Glutamatergic neuron (in vitro differentiated cells): ENCODE measurements at regions not wholly inside any gene's neighbourhood (a gene's known extent, or its start where the extent isn't known, plus 50 kb on each side); places are given as distances from the start of the nearest gene placed in this dataset.
"Not testable (repeated sequence)": the region's sequence is repeated elsewhere in the genome, so short reads cannot be mapped to it uniquely, and the experiment has no call there.

Experiments used
- DNase-seq: peaks from one replicate; pipeline ENCODE4 v3.0.0; 2022
- H3K27ac Mint-ChIP-seq: one replicate; pipeline ENCODE4 v1.8.0; 2020; ENCODE audit warnings: mild to moderate bottlenecking, mixed read lengths, inconsistent platforms; ENCODE audit not compliant: unreplicated experiment
- H3K27me3 Mint-ChIP-seq: one replicate; pipeline ENCODE4 v1.8.0; 2020; ENCODE audit warnings: mild to moderate bottlenecking, moderate library complexity, mixed read lengths, inconsistent platforms; ENCODE audit not compliant: unreplicated experiment
- H3K36me3 Mint-ChIP-seq: one replicate; pipeline ENCODE4 v1.8.0; 2020; ENCODE audit warnings: mild to moderate bottlenecking, mixed read lengths, inconsistent platforms; ENCODE audit not compliant: unreplicated experiment
- H3K4me1 Mint-ChIP-seq: one replicate; pipeline ENCODE4 v1.8.0; 2020; ENCODE audit warnings: mild to moderate bottlenecking, low read depth, mixed read lengths, inconsistent platforms; ENCODE audit not compliant: unreplicated experiment
- H3K4me3 Mint-ChIP-seq: one replicate; pipeline ENCODE4 v1.8.0; 2020; ENCODE audit warnings: mild to moderate bottlenecking, mixed read lengths, inconsistent platforms; ENCODE audit not compliant: unreplicated experiment
- H3K9me3 Mint-ChIP-seq: one replicate; pipeline ENCODE4 v1.8.0; 2020; ENCODE audit warnings: mild to moderate bottlenecking, moderate library complexity, mixed read lengths, inconsistent platforms; ENCODE audit not compliant: unreplicated experiment
- CTCF ChIP-seq: fragments of 200-600 bp; sonication (generic); IDR thresholded peaks from one replicate; pipeline ENCODE4 v1.5.0; 2021; ENCODE audit not compliant: partially characterized antibody, unreplicated experiment

- DNase-seq, result no peak
- H3K4me3 Mint-ChIP-seq, result no peak overlapping the region
- no peaks in the 10 kb centered on the region for H3K4me1 Mint-ChIP-seq
- no peak overlapping the region for H3K27ac Mint-ChIP-seq
- peaks cover 2% of the 10 kb centered on the region for H3K27me3 Mint-ChIP-seq
- TF ChIP-seq CTCF, result no peak
- peaks cover 16% of the 10 kb centered on the region for H3K36me3 Mint-ChIP-seq
- peaks cover 2% of the 10 kb centered on the region for H3K9me3 Mint-ChIP-seq
Measured at GRCh38 chr6:4336084-4336483, 200.7 kb upstream of the ECI2 start.

DNA sequence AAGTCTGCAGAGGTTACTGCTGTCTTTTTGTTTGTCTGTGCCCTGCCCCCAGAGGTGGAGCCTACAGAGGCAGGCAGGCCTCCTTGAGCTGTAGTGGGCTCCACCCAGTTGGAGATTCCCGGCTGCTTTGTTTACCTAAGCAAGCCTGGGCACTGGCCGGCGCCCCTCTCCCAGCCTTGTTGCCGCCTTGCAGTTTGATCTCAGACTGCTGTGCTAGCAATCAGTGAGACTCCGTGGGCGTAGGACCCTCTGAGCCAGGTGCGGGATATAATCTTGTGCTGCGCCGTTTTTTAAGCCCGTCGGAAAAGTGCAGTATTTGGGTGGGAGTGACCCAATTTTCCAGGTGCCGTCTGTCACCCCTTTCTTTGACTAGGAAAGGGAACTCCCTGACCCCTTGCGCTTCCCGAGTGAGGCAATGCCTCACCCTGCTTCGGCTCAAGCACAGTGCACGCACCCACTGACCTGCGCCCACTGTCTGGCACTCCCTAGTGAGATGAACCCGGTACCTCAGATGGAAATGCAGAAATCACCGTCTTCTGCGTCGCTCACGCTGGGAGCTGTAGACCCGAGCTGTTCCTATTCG, 198.9 kb upstream of the ECI2 start:
- not testable (repeated sequence) for H3K27ac Mint-ChIP-seq, H3K4me1 Mint-ChIP-seq, DNase-seq, H3K36me3 Mint-ChIP-seq, H3K4me3 Mint-ChIP-seq, H3K27me3 Mint-ChIP-seq, H3K9me3 Mint-ChIP-seq

- Mint-ChIP-seq H3K9me3 (no peaks in the 10 kb centered on the region), H3K27me3 (no peaks in the 10 kb centered on the region), H3K36me3 (no peaks in the 10 kb centered on the region), H3K4me1 (no peaks in the 10 kb centered on the region), H3K27ac (no peak overlapping the region), H3K4me3 (no peak overlapping the region)
- no peak for DNase-seq
- TF ChIP-seq CTCF, result no peak
Measured at GRCh38 chr6:4327841-4328240, 192.5 kb upstream of the ECI2 start.

GRCh38 chr6:4324746-4325145, 189.4 kb upstream of the ECI2 start:
- no peak for TF ChIP-seq CTCF
- H3K9me3 Mint-ChIP-seq, result no peaks in the 10 kb centered on the region

GRCh38 chr6:4323322-4323721, 187.9 kb upstream of the ECI2 start:
- H3K4me1 Mint-ChIP-seq, result peaks cover 14% of the 10 kb centered on the region
- TF ChIP-seq CTCF, result no peak
- H3K9me3 Mint-ChIP-seq, result no peaks in the 10 kb centered on the region
- no peak for DNase-seq
- no peak overlapping the region for H3K27ac Mint-ChIP-seq
- H3K36me3 Mint-ChIP-seq, result no peaks in the 10 kb centered on the region
- no peaks in the 10 kb centered on the region for H3K27me3 Mint-ChIP-seq
- H3K4me3 Mint-ChIP-seq, result no peak overlapping the region

More at GRCh38 chr6:4324746-4325145, 189.4 kb upstream of the ECI2 start:
- no peaks in the 10 kb centered on the region for H3K27me3 Mint-ChIP-seq
- H3K27ac Mint-ChIP-seq, result no peak overlapping the region
- no peak overlapping the region for H3K4me3 Mint-ChIP-seq
- no peak for DNase-seq
- H3K4me1 Mint-ChIP-seq, result peaks cover 8% of the 10 kb centered on the region
- no peaks in the 10 kb centered on the region for H3K36me3 Mint-ChIP-seq

DNA sequence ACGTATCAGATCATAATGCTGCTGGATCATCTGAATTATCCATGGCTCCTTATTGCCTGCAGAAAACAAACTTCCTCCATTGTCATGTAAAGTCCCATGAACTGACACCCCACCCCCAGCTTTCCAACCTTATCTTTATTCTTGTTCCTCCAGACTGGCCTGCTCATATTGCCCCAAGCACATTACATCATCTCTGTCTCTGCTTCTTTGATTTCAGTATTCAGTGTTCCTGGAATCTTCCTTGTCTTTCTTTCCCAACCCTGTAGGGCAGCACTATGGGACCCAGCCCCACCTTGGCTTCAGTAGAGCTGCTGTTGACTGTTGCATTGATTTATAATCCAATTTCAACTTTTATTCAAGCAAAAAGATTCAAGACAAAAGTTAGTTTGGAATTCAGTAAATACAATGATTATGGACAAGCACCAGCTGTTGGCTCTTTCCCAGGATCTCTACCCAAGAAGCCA, 187.5 kb upstream of the ECI2 start:
- no peaks in the 10 kb centered on the region for H3K9me3 Mint-ChIP-seq
- no peak for TF ChIP-seq CTCF
- peaks cover 14% of the 10 kb centered on the region for H3K4me1 Mint-ChIP-seq
- no peak for DNase-seq
- H3K36me3 Mint-ChIP-seq, result no peaks in the 10 kb centered on the region
- no peaks in the 10 kb centered on the region for H3K27me3 Mint-ChIP-seq
- H3K27ac Mint-ChIP-seq, result no peak overlapping the region
- no peak overlapping the region for H3K4me3 Mint-ChIP-seq
